ENCODE measurements at regions not wholly inside any gene's neighbourhood (a gene's known extent, or its start where the extent isn't known, plus 50 kb on each side); places are given as distances from the start of the nearest gene placed in this dataset.
"Not testable (repeated sequence)": the region's sequence is repeated elsewhere in the genome, so short reads cannot be mapped to it uniquely, and the experiment has no call there.

DNA sequence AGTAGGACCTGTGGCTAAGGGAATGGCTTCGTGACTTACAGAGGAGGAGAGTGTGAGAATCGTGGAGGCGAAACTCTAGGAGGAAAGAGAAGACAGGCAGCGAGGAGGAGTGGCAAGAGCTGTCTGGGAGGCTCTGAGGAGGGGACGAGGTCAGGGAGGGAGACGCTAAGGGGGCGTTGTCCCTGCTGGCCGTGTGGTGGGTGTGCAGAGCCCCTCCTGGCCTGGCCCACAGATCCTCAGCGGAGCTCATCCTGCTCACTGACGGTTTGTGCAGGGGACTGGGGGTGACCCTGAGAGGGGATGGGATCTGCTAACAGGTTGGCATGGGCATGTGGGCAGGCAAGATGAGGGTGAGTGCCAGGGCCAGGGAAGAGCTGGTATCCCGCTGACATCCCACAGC lies 56.5 kb upstream of the PRR5 start:
- Histone ChIP-seq H3K27ac (ENCODE audit: low read length) (no peak overlapping the region; the same call in 1 of the 2 replicates), H3K27me3 (ENCODE audit: control insufficient read depth, insufficient read depth, low read length) (no peaks in the 10 kb centered on the region), H3K9me3 (ENCODE audit: control insufficient read depth, insufficient read depth, low read depth, low read length) (no peaks in the 10 kb centered on the region), H3K4me1 (ENCODE audit: control insufficient read depth, insufficient read depth, low read length) (peaks cover 5% of the 10 kb centered on the region; the same call in 1 of the 2 replicates), H3K36me3 (ENCODE audit: control insufficient read depth, insufficient read depth, low read length) (no peaks in the 10 kb centered on the region), H3K4me3 (ENCODE audit: low read depth in 2 of 2, low read length in 2 of 2) (no peak overlapping the region)
- ChIA-PET CTCF (no interaction called here), POLR2A (no interaction called here)
- ATAC-seq: peak; percentile 35; the same call in 1 of the 2 replicates
- intact Hi-C loops (cut with micrococcal nuclease; ENCODE audit: unreplicated experiment): no loop called here
- in situ Hi-C loops (cut with HindIII; ENCODE audit: low pct_unique_long_range_greater_than_20kb, low sequenced_read_pairs): no loop called here
- DNase-seq (ENCODE audit: low read depth, low spot score): no peak
- no TSS peak for BruUV-seq (replicated peaks)
- TF ChIP-seq TCF7L2 (IDR thresholded peaks at IDR 0.05; ENCODE audit: low read depth, low read length): no peak
- TF ChIP-seq SIN3A (IDR thresholded peaks at IDR 0.05; ENCODE audit: borderline replicate concordance, insufficient read depth, low read depth, low read length): no peak
- TF ChIP-seq, protein P1, sequence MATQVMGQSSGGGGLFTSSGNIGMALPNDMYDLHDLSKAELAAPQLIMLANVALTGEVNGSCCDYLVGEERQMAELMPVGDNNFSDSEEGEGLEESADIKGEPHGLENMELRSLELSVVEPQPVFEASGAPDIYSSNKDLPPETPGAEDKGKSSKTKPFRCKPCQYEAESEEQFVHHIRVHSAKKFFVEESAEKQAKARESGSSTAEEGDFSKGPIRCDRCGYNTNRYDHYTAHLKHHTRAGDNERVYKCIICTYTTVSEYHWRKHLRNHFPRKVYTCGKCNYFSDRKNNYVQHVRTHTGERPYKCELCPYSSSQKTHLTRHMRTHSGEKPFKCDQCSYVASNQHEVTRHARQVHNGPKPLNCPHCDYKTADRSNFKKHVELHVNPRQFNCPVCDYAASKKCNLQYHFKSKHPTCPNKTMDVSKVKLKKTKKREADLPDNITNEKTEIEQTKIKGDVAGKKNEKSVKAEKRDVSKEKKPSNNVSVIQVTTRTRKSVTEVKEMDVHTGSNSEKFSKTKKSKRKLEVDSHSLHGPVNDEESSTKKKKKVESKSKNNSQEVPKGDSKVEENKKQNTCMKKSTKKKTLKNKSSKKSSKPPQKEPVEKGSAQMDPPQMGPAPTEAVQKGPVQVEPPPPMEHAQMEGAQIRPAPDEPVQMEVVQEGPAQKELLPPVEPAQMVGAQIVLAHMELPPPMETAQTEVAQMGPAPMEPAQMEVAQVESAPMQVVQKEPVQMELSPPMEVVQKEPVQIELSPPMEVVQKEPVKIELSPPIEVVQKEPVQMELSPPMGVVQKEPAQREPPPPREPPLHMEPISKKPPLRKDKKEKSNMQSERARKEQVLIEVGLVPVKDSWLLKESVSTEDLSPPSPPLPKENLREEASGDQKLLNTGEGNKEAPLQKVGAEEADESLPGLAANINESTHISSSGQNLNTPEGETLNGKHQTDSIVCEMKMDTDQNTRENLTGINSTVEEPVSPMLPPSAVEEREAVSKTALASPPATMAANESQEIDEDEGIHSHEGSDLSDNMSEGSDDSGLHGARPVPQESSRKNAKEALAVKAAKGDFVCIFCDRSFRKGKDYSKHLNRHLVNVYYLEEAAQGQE (IDR thresholded peaks at IDR 0.05; ENCODE audit: insufficient read depth in 1 of 2, low read depth in 2 of 2, low read length in 1 of 2): no peak

DNA sequence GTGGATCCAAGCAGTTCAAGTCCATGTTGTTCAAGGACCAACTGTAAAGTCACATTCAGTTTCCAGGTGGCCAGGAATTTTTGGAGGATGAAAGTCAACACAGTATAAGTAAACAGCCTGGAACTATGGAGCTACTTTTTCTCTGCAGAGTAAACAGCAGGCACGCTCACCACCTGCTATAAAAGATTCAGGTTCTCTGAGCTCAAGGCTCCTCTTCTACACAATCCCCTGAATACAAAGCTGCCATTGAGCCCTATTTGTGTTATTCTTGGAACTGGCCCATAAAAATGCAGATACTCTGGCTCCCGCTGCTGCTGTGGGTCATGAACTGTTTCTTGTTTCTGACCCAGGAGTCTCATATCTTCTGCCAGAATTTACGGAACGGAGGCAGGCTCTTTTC lies 56.9 kb upstream of the PRR5 start:
- ATAC-seq: peak; percentile 83
- Histone ChIP-seq H3K4me3 (ENCODE audit: low read depth in 2 of 2, low read length in 2 of 2) (no peak overlapping the region), H3K27ac (ENCODE audit: low read length) (peak overlapping the region; percentile 65), H3K27me3 (ENCODE audit: control insufficient read depth, insufficient read depth, low read length) (no peaks in the 10 kb centered on the region), H3K9me3 (ENCODE audit: control insufficient read depth, insufficient read depth, low read depth, low read length) (no peaks in the 10 kb centered on the region), H3K4me1 (ENCODE audit: control insufficient read depth, insufficient read depth, low read length) (peaks cover 5% of the 10 kb centered on the region; the same call in 1 of the 2 replicates), H3K36me3 (ENCODE audit: control insufficient read depth, insufficient read depth, low read length) (no peaks in the 10 kb centered on the region)
- TF ChIP-seq, protein P1 (IDR thresholded peaks at IDR 0.05; ENCODE audit: insufficient read depth in 1 of 2, low read depth in 2 of 2, low read length in 1 of 2): no peak
- no peak for TF ChIP-seq SIN3A (IDR thresholded peaks at IDR 0.05; ENCODE audit: borderline replicate concordance, insufficient read depth, low read depth, low read length)
- TF ChIP-seq TCF7L2 (IDR thresholded peaks at IDR 0.05; ENCODE audit: low read depth, low read length): peak; percentile 83
- 0 out of 2 replicates have a peak, but pooled peaks have one; percentile 22 for TF ChIP-seq POLR2AphosphoS5 (IDR thresholded peaks at IDR 0.05; ENCODE audit: low read depth, low read length)
- TF ChIP-seq, protein P2, sequence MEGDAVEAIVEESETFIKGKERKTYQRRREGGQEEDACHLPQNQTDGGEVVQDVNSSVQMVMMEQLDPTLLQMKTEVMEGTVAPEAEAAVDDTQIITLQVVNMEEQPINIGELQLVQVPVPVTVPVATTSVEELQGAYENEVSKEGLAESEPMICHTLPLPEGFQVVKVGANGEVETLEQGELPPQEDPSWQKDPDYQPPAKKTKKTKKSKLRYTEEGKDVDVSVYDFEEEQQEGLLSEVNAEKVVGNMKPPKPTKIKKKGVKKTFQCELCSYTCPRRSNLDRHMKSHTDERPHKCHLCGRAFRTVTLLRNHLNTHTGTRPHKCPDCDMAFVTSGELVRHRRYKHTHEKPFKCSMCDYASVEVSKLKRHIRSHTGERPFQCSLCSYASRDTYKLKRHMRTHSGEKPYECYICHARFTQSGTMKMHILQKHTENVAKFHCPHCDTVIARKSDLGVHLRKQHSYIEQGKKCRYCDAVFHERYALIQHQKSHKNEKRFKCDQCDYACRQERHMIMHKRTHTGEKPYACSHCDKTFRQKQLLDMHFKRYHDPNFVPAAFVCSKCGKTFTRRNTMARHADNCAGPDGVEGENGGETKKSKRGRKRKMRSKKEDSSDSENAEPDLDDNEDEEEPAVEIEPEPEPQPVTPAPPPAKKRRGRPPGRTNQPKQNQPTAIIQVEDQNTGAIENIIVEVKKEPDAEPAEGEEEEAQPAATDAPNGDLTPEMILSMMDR (IDR thresholded peaks at IDR 0.05): no peak
- DNase-seq (ENCODE audit: low read depth, low spot score): no peak
- POLR2A ChIA-PET: no interaction called here
- in situ Hi-C loops (cut with HindIII; ENCODE audit: low pct_unique_long_range_greater_than_20kb, low sequenced_read_pairs) (no loop called here), intact Hi-C loops (cut with micrococcal nuclease; ENCODE audit: unreplicated experiment) (no loop called here)
- CTCF ChIA-PET: no interaction called here
- no TSS peak for BruUV-seq (replicated peaks)

DNA sequence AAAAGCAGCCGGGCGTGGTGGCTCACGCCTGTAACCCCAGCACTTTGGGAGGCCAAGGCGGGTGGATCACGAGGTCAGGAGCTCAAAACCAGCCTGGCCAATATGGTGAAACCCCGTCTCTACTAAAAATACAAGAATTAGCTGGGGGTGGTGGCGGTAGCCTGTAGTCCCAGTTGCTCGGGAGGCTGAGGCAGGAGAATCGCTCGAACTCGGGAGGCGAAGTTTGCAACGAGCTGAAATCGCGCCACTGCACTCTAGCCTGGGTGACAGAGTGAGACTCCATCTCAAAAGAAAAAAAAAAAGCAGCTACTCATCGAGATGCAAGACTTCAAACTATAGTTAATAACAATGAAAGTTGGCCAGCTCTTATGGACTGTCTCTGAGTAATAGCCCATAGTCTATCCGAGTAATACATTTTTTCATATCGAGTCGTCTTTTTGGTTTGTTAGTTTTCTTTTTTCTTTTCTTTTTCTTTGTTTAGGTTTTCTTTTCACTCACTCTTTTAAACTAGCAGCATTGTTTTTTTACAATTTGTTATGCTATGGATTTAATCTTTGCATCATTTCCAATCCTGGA lies 58.4 kb upstream of the PRR5 start:
- ATAC-seq; H3K27ac ChIP-seq (ENCODE audit: low read length); CTCF ChIA-PET; intact Hi-C loops (cut with micrococcal nuclease; ENCODE audit: unreplicated experiment); H3K9me3 ChIP-seq (ENCODE audit: control insufficient read depth, insufficient read depth, low read depth, low read length); POLR2A ChIA-PET; BruUV-seq (replicated peaks); DNase-seq (ENCODE audit: low read depth, low spot score); H3K27me3 ChIP-seq (ENCODE audit: control insufficient read depth, insufficient read depth, low read length); in situ Hi-C loops (cut with HindIII; ENCODE audit: low pct_unique_long_range_greater_than_20kb, low sequenced_read_pairs); H3K4me3 ChIP-seq (ENCODE audit: low read depth in 2 of 2, low read length in 2 of 2); H3K36me3 ChIP-seq (ENCODE audit: control insufficient read depth, insufficient read depth, low read length); H3K4me1 ChIP-seq (ENCODE audit: control insufficient read depth, insufficient read depth, low read length): not testable (repeated sequence)
